Stimulated activated CD4-positive, alpha-beta T cell treated with anti-CD3 and anti-CD28 coated beads, Interleukin-4, amount 100 ng/mL, for 48 hours (primary cell): ENCODE measurements at regions not wholly inside any gene's neighbourhood (a gene's known extent, or its start where the extent isn't known, plus 50 kb on each side); places are given as distances from the start of the nearest gene placed in this dataset.

Experiments used
- DNase-seq, 2 donors: peaks; one replicate each; pipeline ENCODE4 v3.0.0-alpha.2; 2020; ENCODE audit warnings: low read depth in 2 of 2

DNA sequence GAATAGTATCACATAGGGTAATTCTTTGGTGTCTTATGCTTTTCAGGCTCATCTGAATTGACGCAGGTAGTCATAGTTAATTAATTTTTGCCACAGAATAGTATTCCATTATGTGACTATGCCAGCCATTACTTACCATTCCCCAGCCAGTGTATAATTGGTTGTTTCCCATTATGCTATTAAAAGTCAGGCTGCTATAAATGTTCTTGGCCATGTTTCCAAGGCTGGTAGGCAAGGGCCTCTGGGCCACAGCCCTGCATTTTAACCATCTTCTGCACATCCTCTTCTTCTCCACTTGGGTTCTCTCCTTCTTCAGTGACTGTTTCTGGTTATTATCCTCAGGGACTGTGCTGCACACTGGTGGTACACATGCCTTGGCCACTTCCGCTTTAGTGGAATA, 190.9 kb downstream of the ADAMTS15 start:
- no peak for DNase-seq

DNA sequence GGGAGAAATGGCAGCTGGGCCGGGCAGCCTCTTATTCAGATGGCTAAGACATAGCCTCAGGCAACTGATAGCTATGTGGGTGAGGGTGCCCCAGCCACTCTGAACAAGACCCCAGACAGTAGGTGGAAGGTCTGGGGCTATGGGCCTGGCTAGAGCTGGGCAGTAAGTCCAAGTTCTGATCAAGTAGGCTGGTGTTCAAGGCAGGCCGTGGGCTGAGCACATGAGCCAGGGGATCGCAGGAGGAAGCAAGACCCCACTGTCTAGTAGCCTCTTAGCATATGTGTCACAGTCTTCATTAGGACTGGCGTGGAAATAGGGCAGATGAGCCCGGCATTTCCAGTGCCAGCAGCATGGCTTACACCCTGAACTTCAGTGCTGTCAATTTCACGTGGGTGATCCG, 192.1 kb downstream of the ADAMTS15 start:
- no peak for DNase-seq

DNA sequence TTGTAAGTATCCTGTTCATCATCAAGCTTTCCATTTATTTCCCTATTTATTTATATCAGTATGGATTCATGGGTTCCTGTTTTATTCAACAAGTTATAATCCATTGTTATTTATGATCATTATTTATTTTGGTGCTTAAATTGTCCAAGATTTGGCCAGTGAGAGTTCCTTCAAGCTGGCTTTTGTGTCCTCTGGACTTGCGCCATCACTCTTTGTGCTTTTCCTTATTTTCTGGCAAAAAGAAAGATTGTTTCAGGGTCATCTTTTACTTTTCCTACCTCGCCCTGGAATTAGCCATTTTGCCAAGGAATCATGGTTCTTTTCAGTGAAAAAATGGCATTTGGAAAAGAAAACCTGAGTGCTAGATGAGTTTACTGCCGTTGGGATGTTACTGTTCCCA, 193.4 kb downstream of the ADAMTS15 start:
- no peak for DNase-seq

DNA sequence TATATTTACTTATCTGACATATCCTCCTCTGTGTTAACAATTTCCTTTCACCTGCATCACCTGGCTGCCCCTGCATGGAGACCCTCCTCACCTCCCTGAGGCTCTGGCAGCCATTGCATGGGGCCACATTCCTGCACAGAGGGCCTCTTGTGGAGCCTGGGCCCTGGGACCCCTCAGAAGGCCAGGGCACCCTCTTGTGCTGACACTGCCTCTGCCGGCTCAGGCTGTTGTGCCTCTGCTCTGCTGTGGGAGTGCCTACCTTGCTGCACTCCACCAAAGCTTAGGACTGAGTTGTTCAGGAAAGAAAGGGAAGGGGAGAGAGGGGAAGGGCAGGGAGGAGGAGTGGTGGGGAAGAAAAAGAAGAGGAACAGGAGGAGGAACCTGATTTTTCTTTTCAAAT, 194.5 kb downstream of the ADAMTS15 start:
- no peak for DNase-seq

DNA sequence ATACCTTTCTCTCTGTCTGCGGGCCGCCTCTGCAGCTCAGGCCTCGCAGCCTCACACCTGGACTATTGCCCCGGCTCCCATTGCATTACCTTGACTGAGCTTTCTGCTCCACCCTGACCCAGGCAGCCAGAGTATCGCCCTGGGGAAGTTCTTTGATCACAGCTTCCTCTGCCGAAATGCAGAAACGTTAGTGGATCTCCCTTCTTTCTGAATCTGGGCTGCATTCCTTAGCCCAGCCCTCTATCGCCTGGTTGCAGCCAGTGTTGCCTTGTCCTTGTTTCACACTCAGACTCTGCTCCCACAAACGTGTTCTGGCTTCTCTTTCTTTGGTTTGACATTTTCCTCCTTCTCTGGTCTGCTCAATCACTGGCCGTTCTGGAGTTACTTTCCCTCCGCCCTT, 195.7 kb downstream of the ADAMTS15 start:
- no peak for DNase-seq

DNA sequence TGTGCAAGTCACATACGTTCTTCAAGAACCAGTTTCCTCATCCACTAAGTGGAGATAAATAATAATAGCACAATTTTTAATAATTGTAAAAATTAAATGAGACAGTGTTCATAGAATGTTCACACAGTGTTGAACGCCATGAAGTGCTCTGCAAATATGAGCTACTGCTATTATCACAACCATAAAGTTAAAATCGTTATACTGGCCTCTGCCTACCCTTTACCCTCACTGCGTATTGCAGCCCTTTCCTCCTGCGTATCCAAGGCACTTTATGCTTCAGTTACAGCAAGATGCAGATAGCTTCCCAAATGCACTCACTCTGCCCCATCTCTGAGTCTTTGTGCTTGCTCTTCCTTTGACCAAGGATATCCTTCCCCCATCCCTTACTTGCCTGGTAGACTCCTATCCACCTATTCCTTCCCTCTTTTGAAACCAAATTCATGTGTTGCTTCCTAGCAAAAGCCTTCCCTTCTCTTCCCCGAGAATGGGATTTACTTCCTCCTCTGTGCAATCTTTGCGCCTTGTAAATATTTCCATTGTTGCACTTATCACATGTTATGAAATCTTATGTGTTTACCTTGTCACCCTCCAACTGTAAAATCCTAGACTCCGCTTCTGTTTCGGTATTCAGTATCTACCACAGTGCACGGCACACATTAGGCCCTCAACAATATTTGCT, 196.9 kb downstream of the ADAMTS15 start:
- DNase-seq, result no peak

DNA sequence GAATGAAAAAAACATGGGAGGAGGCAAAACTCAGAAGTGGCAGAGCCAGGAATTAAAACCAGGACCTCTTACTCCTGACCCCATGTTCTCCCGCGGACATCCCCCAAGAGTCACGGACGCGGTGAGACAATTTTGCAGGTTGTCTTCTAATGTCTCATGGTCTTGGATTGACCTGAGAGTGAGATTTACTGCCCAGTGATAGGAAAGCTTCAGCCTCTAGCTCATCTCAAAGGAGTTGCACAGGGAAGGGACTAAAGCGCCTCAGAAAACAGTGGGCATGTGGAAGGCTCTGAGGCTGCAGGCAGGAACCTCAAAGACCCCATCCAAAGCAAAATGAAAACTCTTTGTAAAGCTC, 197.4 kb downstream of the ADAMTS15 start:
- DNase-seq, result no peak

DNA sequence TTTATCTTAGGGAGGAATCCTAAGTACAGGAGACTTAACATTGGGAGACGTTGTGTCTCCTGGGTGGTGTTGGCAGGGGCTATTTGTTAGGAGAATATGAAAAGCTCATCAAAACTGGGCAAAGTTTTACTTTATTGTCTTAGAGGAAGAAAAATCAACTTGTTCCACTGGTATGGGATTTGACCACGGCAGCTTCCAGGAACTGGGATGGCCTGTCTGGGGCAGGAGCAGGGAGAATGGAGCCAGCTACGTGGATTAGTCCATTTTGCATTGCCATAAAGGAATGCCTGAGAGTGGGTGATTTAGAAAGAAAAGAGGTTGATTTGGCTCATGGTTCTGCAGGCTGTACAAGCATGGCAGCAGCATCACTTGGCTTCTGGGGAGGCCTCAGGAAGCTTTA, 198.4 kb downstream of the ADAMTS15 start:
- DNase-seq, result no peak

DNA sequence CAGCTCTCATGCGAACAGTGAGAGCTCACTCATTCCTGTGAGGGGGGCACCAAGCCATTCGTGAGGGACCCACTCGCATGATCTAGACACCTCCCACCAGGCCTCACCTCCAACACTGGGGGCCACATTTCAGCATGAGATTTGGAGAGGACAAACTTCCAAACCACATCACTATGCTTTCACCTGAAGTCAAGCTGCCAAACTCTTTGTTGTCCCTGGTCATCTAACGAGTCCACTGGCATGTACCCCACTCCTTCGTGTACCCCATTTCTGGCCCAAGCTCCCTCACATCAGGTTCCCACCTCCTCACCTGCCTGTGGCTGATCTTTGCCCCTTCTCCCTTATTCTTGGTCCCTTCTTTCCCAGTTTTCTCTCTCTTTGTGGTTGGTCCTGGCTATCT, 198.9 kb downstream of the ADAMTS15 start:
- no peak for DNase-seq

DNA sequence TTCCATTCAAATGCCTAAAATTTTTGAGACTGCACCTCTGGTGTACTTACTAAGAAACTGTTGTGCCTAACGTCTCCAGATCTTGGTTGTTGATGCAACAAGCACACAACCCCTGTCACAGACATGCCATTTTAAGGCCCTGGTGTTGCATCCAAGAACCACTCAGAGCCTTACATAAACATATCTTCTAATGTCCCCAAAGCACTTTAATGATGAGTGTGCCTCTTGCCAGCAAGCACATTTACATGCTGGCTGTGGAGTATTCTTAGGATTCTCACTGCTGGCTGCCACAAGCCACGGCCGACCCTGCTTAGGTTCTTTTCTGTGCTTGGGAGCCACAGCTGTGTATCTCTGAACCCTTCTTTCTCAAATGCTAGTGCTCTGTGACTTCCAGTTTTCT, 201.4 kb downstream of the ADAMTS15 start:
- no peak for DNase-seq

DNA sequence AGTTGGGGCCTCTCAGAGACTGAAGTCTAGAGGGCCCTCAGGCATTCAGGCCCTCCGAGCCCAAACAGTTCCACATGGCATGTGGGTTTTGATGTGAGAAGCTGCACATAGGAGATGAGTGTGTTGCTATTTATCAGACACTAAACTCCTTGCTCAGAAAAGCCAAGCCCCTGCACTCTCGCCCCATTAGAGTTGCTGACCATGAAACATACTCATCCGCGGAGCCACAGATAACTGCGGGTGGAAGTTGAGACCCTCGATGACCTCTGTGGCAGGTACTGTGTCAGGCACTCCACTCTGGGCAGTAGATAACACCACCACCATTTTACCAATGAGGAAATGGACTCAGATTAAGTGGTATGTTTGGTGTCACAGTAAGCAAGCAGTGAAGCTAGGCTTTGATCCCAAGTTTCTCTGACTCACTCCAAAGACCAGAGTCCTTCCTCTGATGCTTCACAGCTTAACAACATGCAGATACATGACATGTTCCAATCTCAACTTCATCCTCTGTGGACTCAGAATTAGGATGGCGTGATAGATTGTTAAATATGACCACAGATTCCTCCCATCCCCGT, 202.1 kb downstream of the ADAMTS15 start:
- DNase-seq, result no peak

DNA sequence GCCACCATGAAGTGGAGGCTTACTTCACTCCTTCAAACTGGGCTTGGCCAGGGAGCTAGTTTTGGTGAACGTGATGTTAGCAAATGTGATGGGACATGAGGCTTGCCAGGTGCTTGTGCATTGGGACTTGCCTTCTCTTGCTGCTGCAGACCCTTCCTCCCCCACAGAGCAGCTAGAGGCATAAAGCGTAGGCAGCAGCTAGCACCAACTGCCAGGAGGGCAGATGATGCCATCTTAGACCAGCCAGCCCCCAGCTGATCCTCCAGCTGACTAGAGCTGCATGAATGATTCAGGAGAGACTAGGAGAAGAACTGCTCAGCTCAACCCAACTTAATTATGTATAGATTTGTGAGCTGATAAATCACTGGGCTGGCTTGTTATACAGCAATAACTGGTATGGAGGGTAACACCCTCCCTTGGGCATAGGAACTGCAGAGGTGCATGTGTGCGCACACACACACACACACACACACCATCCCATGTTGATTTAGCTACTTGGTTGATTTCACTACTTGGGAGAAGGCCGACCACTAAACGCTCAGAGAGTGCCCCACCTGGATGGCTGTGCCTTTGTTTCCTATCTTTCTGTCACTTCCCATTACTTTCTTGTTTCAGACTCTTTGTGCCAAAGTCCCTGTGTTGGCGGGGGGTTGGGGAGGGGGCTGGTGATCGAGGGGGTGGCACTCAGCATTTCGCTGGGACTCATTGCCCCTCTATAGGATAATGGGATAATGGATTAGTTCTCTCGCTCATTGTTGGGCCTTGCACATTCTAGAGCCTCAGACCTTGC, 202.8 kb downstream of the ADAMTS15 start:
- DNase-seq, result no peak

DNA sequence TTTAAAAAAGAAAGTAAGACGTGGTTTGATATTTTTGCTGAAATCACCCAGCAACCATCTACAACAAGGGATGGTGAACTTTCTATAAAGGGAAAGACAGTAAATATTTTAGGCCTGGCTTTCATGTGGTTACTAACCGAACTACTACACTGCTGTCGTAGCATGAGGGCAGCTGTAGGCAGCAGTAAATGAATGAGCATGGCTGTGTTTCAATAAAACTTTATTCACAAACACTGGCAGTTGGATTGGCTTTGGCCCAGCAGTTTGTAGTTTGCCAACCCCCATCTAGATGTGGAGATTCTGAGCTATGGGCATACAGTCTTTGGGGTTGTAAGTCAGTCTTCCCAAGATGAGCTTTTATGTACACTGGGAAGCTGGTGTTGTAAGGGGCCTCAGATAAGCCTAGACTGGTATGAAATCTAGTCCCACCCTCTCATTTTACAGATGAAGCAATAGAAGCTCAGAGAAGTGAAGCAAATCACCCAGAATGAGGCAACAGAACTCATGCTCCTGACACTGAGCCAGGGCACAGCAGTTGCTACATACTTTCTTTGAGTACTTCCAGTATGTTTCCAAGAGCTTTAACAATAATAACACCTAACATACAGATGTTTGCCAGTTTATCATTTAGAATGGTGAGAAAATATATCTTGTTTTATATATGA, 204.4 kb downstream of the ADAMTS15 start:
- no peak for DNase-seq

DNA sequence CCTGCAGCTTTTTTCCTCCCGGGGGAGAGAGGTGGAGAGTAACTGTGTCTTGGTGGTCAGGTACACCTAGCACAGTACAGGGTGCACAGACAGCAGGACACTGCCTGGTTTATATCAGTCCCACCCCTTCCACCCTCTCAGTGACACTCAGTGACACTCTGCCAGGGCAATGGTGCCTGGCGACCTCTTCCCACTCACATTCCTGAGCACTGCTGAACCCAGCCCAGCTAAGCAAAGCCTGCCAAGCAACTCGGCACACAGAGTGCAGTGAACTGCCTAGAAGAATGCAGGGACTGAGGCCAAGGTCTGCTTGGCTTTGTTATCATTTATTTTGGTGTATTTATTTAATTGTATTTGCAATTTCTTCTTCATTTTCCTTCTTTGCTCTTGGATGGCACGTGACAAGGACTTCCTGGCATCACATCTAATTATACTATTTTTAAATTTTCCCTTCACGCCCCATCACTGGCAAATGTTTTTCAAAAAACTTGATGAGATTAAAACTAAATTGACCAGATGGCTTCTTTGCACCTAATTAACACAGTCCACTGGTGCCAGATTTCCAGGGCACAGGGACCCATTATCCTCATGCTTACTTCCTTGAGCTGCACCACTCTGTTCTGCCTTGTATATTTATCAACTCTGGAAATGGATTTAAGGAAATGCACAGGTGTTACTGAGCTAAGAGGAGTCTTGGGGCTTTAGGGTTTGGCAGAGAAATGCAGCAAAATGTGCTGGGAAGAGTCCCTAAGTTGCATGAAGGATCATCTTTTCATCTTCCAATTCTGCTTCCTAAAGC, 205.6 kb downstream of the ADAMTS15 start:
- DNase-seq, result no peak

DNA sequence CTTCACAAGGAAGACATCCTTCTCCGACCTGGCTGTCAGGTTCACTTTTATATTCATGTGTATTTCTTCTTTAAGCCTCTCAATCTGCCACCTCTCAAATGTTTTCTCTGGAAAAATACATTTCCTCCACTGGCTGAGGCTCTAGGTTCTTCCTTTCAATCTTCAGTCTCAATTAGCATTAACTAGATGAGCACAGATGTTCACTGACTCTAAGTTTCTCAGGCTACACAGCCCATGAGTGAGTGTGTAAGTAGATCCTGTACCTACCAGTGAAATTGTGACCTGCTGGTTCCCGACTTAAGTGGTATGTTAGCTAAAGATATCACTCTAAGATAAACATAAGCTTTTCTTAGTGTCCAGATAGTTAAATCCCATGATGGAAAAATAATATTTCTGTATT, 206.9 kb downstream of the ADAMTS15 start:
- no peak for DNase-seq

DNA sequence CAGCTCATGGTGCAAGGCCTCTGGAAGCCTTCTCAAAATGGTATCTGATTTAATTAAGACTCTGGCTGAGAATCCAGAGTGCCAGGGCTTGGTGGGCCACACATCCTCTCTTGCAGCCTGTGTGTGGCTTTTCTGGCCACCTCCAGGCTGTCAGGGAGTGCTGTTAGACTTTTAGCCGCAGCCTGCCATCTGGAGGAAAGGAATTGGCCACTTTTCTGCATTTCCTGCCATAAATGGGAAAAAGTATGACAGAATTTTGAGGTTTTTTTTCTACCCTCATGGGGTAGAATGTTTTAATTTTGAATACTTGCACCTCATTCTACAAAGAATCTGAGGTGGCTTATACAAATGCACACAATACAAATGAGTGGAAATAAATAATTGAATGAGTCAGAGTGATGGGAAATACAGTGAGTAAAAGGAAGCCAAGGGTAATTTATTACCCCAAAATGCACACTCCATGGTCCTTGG, 218.4 kb downstream of the ADAMTS15 start:
- DNase-seq, result no peak

DNA sequence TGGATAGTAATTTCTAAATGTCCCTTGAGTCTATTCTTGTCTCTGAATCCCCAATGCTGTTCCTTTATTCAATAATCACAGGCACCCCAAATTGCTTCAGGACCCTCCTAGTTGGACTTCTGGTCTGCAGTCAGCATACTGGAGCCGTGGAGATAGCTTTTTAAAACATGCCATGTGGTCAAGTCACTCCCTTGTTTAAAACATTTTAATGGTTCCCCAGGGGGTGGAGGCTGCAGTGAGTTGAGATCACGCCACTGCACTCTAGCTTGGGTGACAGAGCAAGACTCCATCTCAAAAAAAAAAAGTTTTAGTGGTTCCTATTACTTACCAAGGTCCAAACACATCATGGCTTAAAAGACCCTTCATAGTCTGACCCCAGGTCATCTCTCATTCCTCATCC, 220.3 kb downstream of the ADAMTS15 start:
- DNase-seq, result no peak

DNA sequence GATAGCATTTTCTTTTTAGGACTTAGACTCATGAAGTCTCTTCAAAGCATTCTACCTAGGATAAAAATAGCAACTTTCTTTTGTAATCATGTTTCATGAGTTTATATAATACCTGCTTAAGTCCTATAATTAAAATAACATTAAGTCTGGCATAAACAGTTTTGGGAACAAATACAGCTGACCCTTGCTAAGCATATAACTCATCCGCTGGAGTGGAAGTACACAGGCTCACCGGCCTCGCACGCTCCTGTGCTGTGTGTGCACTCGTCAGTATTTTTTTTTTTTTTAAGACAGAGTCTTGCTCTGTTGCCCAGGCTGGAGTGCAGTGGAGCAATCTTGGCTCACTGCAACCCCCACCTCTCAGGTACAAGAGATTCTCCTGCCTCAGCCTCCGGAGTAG, 221.8 kb downstream of the ADAMTS15 start:
- no peak for DNase-seq

DNA sequence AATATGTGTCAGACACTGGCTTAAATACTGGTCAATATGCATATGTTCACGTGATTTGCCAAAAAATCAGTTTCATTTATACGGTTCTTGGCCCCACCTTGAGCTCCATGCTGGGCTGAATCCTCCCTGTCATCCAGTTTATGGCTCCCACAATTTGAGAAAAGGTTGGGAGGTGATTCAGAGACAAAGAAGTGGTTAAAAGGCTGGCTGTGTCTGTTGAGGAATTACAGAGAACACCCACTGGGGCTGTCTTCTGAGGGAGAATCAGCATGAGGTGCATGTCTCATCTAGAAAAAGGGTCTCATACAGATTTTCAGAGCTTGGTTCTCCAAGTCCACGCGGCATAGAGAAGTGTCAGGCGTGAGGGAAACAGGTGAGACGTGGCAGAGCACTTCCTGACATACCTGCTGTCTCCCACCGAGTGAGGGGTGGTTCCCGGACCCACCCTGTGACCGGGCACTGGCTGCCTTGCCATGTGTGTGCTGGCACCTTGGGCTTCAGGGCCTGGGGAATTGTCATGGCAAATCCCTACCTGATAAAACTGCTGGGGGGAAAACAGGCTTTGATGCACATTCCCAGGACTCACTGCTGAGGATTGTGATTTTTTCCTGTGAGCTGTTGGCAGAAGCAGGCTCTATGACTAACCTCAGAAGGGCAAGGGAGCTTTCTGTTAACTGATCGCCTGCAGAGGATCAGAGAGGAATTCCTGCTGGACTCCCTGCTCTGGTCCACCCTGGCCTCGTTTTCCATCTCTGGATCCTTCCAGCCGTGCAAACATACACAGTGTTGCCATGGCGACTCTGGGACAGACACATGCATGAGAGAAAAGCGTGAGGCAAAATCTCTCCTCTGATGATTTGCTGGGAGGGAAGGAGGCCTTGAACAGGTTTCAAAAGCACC, 223.6 kb downstream of the ADAMTS15 start:
- DNase-seq, result no peak

DNA sequence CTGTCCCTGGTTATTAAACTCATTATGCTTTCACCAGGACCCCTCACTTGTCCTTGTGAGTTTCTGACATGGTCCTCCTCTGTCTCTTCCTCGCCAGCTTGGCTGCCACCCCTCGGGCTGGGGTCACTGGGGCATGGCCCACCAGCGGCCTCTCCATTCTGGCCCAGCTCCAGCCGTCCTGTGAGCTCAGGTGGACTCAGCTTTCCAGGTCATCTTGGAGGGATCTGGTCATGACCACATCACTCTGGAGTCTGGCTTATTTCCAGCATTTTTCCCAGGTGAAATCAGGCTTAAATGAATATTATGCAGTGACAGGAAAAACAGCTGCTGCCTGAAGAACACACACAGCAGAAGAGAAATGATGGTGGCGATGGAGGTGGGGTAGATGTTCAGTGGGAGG, 224.5 kb downstream of the ADAMTS15 start:
- no peak for DNase-seq

DNA sequence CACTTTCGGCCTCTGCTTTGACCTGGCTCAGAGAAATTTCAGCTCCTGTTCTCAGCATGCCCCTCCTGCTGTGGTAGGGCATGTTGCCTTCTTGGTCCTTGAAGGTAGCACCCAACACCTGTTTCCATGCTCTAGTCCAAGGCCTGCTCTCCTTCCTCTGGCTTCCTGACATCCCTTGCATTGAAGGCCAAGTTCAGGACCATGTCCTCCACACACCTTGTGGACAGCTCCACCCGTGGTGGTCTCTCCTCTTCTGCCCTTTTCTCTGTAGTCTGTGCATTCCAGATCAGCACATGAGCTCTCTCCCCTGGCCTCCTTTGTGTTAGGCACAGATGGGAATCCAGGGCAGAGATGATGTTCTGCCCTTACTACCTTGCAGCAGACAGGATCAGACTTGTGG, 225.3 kb downstream of the ADAMTS15 start:
- DNase-seq, result no peak
